DMS153 (cell line): ENCODE measurements at regions not wholly inside any gene's neighbourhood (a gene's known extent, or its start where the extent isn't known, plus 50 kb on each side); places are given as distances from the start of the nearest gene placed in this dataset.

ENCODE experiments used
- DNase-seq: peaks from one replicate; lab custom pipeline; 2025; lab: John Stamatoyannopoulos, UW

DNA sequence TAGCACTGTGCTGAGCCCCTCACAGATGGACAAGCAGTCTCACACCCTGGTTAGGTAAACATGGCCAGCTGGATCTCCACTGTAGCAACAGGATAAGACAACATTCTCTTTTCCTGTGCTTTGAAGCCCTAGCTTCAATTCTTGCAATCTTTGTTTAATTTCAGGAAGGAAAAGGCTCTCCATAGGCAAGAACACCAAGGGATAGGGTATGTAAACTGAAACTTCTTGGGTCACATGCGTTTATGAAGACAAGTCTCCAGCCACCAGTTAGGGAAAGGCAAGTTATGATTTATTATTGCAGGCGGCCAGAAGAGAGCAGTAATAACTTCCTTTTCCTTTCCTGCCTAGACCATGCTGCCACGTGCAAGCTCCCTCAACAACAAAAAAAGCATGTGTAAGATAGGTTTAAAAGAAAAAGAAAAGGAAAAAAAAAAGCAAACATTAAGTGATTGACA, 50.1 kb upstream of the POU5F2 start:
- DNase-seq, result peak; percentile 44
